ENCODE measurements at regions not wholly inside any gene's neighbourhood (a gene's known extent, or its start where the extent isn't known, plus 50 kb on each side); places are given as distances from the start of the nearest gene placed in this dataset.

DNA sequence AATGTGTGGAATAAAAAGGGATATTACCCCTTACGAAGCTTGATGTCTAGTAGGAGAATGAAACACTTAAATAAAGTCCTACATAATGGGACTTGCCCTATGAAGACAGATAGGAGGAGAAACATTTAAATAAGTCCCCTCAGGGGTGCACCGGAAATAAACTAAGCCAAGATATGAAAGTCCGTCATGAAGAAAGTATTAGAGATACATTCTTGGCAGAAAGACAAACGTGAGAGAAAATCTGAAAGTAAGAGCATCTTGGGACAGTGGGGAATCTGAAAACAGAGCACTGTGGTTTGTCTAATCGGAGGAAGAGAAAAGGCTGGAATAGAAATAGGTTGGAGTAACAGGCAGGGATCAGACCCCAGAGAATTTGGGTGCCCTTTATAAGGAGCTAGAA lies 516.9 kb upstream of the DSEL start:
- Histone ChIP-seq H3K4me3 (replicated peaks; ENCODE audit: low read depth, low read length) (no peak overlapping the region), H3K27me3 (replicated peaks; ENCODE audit: control insufficient read depth, insufficient read depth, low read length) (no peaks in the 10 kb centered on the region), H3K36me3 (ENCODE audit: control insufficient read depth, insufficient read depth, low read length) (no peaks in the 10 kb centered on the region)
- no peak for DNase-seq (ENCODE audit: extremely low read depth, insufficient read length)
- TF ChIP-seq, protein P1, sequence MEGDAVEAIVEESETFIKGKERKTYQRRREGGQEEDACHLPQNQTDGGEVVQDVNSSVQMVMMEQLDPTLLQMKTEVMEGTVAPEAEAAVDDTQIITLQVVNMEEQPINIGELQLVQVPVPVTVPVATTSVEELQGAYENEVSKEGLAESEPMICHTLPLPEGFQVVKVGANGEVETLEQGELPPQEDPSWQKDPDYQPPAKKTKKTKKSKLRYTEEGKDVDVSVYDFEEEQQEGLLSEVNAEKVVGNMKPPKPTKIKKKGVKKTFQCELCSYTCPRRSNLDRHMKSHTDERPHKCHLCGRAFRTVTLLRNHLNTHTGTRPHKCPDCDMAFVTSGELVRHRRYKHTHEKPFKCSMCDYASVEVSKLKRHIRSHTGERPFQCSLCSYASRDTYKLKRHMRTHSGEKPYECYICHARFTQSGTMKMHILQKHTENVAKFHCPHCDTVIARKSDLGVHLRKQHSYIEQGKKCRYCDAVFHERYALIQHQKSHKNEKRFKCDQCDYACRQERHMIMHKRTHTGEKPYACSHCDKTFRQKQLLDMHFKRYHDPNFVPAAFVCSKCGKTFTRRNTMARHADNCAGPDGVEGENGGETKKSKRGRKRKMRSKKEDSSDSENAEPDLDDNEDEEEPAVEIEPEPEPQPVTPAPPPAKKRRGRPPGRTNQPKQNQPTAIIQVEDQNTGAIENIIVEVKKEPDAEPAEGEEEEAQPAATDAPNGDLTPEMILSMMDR (IDR thresholded peaks at IDR 0.05; ENCODE audit: insufficient read depth, low read length, poor library complexity, severe bottlenecking): no peak

DNA sequence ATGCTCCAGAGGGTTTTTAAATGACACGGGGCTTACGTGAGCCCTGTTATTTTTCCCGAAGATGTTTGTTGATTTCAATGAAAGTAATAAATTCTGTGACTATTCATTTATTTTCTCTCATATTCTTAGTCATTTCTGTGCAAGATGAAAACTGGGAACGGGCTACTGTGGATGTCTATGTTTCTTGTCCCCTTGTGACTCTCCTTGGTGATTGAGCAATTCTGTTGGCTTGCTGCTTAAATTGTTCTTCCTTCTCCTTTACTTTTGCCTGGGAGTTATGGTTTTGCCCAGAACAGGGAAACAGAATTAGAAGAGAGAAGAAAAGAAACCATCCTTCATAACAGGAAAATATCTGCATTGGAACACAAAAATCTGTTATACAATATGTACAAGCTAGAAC lies 508.2 kb upstream of the DSEL start:
- Histone ChIP-seq H3K36me3 (ENCODE audit: control insufficient read depth, insufficient read depth, low read length) (no peaks in the 10 kb centered on the region), H3K27me3 (replicated peaks; ENCODE audit: control insufficient read depth, insufficient read depth, low read length) (no peaks in the 10 kb centered on the region), H3K4me3 (replicated peaks; ENCODE audit: low read depth, low read length) (no peak overlapping the region)
- TF ChIP-seq, protein P1 (IDR thresholded peaks at IDR 0.05; ENCODE audit: insufficient read depth, low read length, poor library complexity, severe bottlenecking): no peak
- no peak for DNase-seq (ENCODE audit: extremely low read depth, insufficient read length)

DNA sequence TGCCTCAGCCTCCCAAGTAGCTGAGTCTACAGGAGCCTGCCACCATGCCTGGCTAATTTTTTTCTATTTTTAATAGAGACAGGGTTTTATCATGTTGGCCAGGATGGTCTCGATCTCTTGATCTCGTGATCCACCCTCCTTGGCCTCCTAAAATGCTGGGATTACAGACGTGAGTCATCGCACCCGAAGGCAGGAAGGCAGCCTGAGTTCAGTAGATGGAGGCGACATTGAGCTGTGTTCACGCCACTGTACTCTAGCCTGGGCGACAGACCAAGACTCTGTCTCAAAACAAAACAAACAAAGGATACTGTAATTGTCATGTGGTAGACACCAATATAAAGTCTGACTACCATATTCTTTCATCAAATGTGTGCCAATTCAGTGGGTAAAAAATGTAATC lies 500.9 kb upstream of the DSEL start:
- no peak overlapping the region for H3K4me3 ChIP-seq (replicated peaks; ENCODE audit: low read depth, low read length)
- no peak for DNase-seq (ENCODE audit: extremely low read depth, insufficient read length)
- no peaks in the 10 kb centered on the region for H3K36me3 ChIP-seq (ENCODE audit: control insufficient read depth, insufficient read depth, low read length)
- TF ChIP-seq, protein P1 (IDR thresholded peaks at IDR 0.05; ENCODE audit: insufficient read depth, low read length, poor library complexity, severe bottlenecking): no peak
- no peaks in the 10 kb centered on the region for H3K27me3 ChIP-seq (replicated peaks; ENCODE audit: control insufficient read depth, insufficient read depth, low read length)

DNA sequence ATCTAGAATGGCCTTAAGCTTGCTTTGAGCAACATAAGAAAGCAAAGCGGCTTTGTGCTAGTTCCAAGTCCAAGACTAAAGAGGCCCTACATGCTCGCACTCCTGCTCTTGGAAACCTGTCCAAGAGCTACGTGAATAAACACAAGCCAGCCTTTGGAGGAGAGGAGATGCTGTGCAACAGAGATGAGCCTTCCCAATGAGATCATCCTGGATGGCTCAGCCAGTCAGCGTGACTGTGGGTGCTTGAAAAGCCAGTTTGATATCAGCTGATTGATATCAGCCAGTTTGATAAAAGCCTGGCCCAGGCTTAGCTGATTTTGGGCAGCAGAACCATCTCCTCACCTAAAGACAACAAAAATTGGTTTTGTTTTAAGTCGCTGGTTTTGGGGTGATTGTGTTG lies 481.0 kb upstream of the DSEL start:
- H3K4me3 ChIP-seq (replicated peaks; ENCODE audit: low read depth, low read length): no peak overlapping the region
- DNase-seq (ENCODE audit: extremely low read depth, insufficient read length): no peak
- TF ChIP-seq, protein P1 (IDR thresholded peaks at IDR 0.05; ENCODE audit: insufficient read depth, low read length, poor library complexity, severe bottlenecking): no peak
- no peaks in the 10 kb centered on the region for H3K36me3 ChIP-seq (ENCODE audit: control insufficient read depth, insufficient read depth, low read length)
- no peaks in the 10 kb centered on the region for H3K27me3 ChIP-seq (replicated peaks; ENCODE audit: control insufficient read depth, insufficient read depth, low read length)

DNA sequence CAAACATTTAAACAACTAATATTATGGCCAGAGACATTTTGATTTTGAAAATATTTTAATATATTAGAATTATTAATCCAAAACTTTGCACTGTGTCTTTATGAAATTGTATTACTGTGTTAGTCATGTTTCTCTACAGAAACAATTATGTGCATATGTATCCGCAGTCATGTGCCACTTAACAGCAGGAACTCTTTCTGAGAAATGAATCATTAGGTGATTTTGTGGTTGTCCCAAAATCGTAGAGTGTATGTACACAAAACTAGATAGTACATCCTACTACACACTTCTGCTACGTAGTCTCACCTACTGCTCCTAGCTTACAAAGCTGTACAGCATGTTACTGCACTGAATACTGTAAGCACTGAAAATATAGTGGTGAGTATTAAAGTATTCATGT lies 479.2 kb upstream of the DSEL start:
- no peak for DNase-seq (ENCODE audit: extremely low read depth, insufficient read length)
- H3K4me3 ChIP-seq (replicated peaks; ENCODE audit: low read depth, low read length): no peak overlapping the region
- H3K27me3 ChIP-seq (replicated peaks; ENCODE audit: control insufficient read depth, insufficient read depth, low read length): no peaks in the 10 kb centered on the region
- H3K36me3 ChIP-seq (ENCODE audit: control insufficient read depth, insufficient read depth, low read length): no peaks in the 10 kb centered on the region
- TF ChIP-seq, protein P1 (IDR thresholded peaks at IDR 0.05; ENCODE audit: insufficient read depth, low read length, poor library complexity, severe bottlenecking): no peak

DNA sequence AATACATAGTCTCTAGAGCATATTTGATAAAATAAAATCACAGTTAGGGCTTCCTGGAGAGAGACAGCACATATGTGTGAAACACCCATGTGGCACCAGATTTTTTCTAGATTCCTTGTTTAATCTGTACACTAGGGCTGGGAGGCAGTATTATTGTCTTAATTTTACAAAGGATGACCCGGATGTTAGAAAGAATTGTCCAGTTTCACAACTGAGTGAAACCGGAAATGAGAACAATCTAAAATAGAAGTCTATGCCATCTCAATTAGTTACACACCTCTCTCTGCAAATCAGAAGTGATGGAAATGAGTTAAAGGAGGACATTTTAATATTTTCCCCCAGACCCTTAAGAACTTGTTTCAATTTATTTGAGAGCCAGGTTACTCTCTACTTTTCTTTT lies 463.7 kb upstream of the DSEL start:
- Histone ChIP-seq H3K27me3 (replicated peaks; ENCODE audit: control insufficient read depth, insufficient read depth, low read length) (no peaks in the 10 kb centered on the region), H3K36me3 (ENCODE audit: control insufficient read depth, insufficient read depth, low read length) (no peaks in the 10 kb centered on the region), H3K4me3 (replicated peaks; ENCODE audit: low read depth, low read length) (no peak overlapping the region)
- TF ChIP-seq, protein P1 (IDR thresholded peaks at IDR 0.05; ENCODE audit: insufficient read depth, low read length, poor library complexity, severe bottlenecking): no peak
- DNase-seq (ENCODE audit: extremely low read depth, insufficient read length): no peak

Measured in GM06990 (cell line).